IPS-18a (cell line): ENCODE measurements at regions not wholly inside any gene's neighbourhood (a gene's known extent, or its start where the extent isn't known, plus 50 kb on each side); places are given as distances from the start of the nearest gene placed in this dataset.

Experiments
- H3K27ac ChIP-seq: one replicate; pipeline ENCODE4 v1.5.1; 2013; ENCODE audit warnings: low read length
- H3K27me3 ChIP-seq: one replicate; pipeline ENCODE4 v1.6.1; 2013; ENCODE audit warnings: mild to moderate bottlenecking, low read length; ENCODE audit not compliant: control insufficient read depth, insufficient read depth
- H3K36me3 ChIP-seq: one replicate; pipeline ENCODE4 v1.6.1; 2013; ENCODE audit warnings: low read depth, low read length; ENCODE audit not compliant: control insufficient read depth
- H3K4me1 ChIP-seq: one replicate; pipeline ENCODE4 v1.6.1; 2013; ENCODE audit warnings: low read depth, low read length; ENCODE audit not compliant: control insufficient read depth
- H3K4me3 ChIP-seq: one replicate; pipeline ENCODE4 v1.5.1; 2013; ENCODE audit warnings: low read length
- H3K9ac ChIP-seq: one replicate; pipeline ENCODE4 v1.6.1; 2013; ENCODE audit warnings: mild to moderate bottlenecking, low read length, moderate library complexity
- H3K9me3 ChIP-seq: one replicate; pipeline ENCODE4 v1.6.1; 2013; ENCODE audit warnings: low read depth, low read length; ENCODE audit not compliant: control insufficient read depth

GRCh38 chr15:70245932-70246622 lies 148.4 kb upstream of the TLE3 start:
- Histone ChIP-seq H3K9ac (no peak overlapping the region), H3K27ac (no peak overlapping the region), H3K36me3 (no peaks in the 10 kb centered on the region), H3K4me1 (peaks cover 15% of the 10 kb centered on the region), H3K4me3 (no peak overlapping the region), H3K27me3 (no peaks in the 10 kb centered on the region), H3K9me3 (no peaks in the 10 kb centered on the region)

- no peak overlapping the region for H3K9ac ChIP-seq
- no peaks in the 10 kb centered on the region for H3K36me3 ChIP-seq
- no peak overlapping the region for H3K27ac ChIP-seq
- H3K27me3 ChIP-seq = no peaks in the 10 kb centered on the region
- no peaks in the 10 kb centered on the region for H3K9me3 ChIP-seq
- H3K4me3 ChIP-seq = no peak overlapping the region
- H3K4me1 ChIP-seq = peaks cover 15% of the 10 kb centered on the region
Observed at GRCh38 chr15:70244978-70245542, 147.3 kb upstream of the TLE3 start.

DNA sequence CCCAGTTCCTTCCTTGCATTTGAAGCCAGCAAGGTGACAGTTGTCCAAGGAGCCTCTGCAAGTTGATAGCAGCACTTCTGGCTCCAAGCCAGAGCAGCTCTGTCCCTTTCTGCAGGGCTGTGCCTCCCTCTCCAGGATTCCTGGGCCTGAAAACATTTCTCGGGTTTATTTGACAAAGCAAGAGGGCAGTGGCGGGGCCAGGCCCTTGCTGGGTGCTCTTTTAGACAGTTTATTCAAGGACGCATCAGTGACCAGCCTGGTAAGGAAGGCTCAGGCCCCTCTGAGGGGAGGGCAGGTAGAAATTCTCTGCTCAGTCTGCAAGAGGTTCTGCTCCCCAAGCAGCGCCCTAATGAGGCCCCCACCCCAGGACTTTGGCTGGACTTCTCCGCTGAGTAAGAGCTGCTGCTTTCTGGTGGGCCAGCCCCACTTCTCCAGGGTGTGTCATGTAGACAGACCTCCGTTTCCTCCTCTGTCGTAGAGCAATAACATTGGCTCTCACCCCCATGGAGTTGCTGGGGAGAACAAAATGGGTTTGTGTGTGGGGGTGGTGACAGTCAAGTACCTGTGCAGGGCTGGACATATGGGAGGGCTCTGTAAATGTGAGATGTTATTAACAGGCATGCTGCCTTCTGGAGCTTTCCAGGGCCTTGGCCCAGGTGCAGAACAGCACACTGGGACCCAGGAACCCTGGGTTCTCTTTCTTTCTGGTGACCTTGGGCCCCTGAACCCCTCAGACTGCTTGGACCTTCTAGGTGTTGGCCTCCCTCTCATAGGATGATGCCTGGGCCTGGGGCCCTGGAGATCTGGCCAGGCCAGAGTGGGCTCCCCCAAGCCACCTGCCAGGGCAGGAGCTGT lies 146.2 kb upstream of the TLE3 start:
- peaks cover 15% of the 10 kb centered on the region for H3K4me1 ChIP-seq
- no peak overlapping the region for H3K4me3 ChIP-seq
- no peaks in the 10 kb centered on the region for H3K36me3 ChIP-seq
- no peak overlapping the region for H3K27ac ChIP-seq
- H3K27me3 ChIP-seq = no peaks in the 10 kb centered on the region
- H3K9ac ChIP-seq = no peak overlapping the region
- no peaks in the 10 kb centered on the region for H3K9me3 ChIP-seq

DNA sequence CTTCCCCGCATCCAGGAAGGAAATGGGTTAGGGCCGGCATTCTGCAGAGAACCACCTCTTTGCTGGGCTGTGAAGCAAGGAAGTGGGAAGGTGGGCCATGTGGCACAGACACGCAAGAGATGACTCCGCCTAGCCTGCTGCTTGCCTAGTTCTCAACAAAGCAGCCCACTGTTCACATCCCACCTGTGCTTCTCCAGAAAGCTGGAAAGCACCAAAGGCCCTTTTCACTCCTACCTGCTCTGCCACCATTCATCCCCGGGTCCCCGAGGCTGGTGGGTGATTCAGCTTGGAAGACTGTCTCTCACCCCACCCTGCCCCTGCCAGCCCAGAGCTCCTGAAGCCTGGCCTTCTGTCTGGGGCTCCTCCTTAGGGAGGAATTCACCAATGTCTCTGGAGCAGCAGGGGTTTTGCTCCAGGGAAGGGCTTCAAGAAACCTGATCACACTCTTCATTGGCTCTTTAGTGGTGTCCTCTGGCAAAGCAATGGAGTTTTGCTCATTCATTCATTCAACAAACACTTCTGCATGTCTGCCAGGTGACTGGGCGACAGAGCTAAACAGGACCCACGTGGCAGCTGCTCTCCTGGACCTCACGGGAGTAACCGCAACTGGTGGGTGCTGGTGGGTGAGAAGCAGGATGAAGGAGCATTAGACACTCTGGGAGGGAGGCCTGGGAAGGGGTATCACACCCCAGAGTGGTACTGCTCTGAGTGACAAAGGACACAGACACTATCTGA lies 145.4 kb upstream of the TLE3 start:
- Histone ChIP-seq H3K9me3 (no peaks in the 10 kb centered on the region), H3K9ac (no peak overlapping the region), H3K4me1 (peaks cover 11% of the 10 kb centered on the region), H3K4me3 (no peak overlapping the region), H3K27me3 (no peaks in the 10 kb centered on the region), H3K27ac (no peak overlapping the region), H3K36me3 (no peaks in the 10 kb centered on the region)

- Histone ChIP-seq H3K9ac (no peak overlapping the region), H3K27ac (no peak overlapping the region)
Observed at GRCh38 chr15:70241561-70242320, 144.0 kb upstream of the TLE3 start.

DNA sequence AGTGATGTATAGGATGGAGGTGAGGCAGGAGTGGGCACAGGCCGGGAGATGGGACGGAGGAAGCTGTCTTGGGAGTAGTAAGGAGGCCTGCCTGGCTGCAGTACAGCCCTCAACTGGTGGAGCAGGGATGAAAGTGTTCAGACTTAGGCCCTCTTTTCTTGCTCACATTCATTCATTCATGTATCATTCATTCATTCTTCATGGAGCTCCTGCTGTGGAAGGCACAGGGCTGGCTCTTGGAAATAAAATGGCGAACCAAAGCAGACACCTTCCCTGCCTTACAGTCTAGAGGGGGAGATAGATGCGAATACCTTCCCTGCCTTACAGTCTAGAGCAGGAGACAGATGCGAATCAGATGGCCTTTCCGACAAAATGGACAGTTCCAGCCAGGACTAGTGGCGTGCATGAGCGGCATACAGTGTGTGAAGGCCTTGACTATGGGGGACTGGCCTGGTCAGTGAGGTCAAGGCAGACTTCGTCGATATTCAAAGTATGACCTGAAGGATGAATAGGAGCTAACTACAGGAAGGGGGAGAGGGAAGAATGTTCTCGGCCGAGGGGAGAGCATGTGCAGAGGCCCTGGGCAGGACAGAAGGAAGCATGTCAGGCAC lies 143.2 kb upstream of the TLE3 start:
- Histone ChIP-seq H3K9ac (no peak overlapping the region), H3K27me3 (no peaks in the 10 kb centered on the region), H3K27ac (no peak overlapping the region), H3K4me1 (peaks cover 6% of the 10 kb centered on the region), H3K36me3 (no peaks in the 10 kb centered on the region), H3K9me3 (no peaks in the 10 kb centered on the region), H3K4me3 (no peak overlapping the region)

More at GRCh38 chr15:70241561-70242320, 144.0 kb upstream of the TLE3 start:
- H3K4me3 ChIP-seq = no peak overlapping the region
- peaks cover 6% of the 10 kb centered on the region for H3K4me1 ChIP-seq
- H3K9me3 ChIP-seq = no peaks in the 10 kb centered on the region
- H3K27me3 ChIP-seq = no peaks in the 10 kb centered on the region
- H3K36me3 ChIP-seq = no peaks in the 10 kb centered on the region

DNA sequence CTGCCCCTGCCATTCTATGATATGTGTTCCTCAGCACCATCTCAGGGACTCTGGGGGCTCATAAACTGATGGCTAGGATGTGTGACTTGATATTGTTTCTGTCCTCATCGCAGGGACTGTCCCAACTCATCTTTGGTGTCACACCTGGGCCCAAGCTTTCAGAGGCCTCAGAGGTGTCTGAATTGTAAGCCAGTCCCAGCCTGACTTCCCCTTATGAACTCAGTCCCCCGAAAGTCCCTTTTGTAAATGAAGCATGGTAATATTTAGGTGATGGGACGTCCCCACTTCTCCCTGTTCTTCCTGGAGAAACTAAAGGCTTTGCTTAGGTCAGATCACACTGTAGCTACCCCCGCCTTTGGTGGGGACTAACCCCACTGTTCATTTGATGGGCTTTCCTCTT lies 142.4 kb upstream of the TLE3 start:
- no peaks in the 10 kb centered on the region for H3K9me3 ChIP-seq
- H3K9ac ChIP-seq = no peak overlapping the region
- no peak overlapping the region for H3K4me3 ChIP-seq

DNA sequence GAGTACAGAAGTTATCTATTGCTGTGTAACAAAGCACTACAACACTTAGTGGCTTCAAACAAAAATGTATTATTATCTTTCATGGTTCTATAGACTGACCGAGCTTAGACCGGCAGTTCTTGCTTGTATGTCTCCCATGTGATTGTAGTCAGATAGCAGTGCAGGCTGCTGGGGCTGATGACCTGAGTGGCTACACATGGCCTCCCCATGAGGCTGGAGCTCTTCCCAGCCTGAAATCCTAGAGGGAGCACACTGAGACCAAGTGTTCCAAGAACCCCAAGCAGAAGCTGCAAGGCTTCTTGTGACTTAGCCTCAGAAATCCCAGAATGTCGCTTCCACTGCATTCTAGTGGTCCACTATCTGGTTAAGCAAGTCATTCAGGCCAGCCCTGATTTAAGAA lies 141.2 kb upstream of the TLE3 start:
- no peaks in the 10 kb centered on the region for H3K9me3 ChIP-seq

More for the DNA sequence above, 142.4 kb upstream of the TLE3 start:
- Histone ChIP-seq H3K36me3 (no peaks in the 10 kb centered on the region), H3K4me1 (peaks cover 6% of the 10 kb centered on the region), H3K27me3 (no peaks in the 10 kb centered on the region), H3K27ac (no peak overlapping the region)

DNA sequence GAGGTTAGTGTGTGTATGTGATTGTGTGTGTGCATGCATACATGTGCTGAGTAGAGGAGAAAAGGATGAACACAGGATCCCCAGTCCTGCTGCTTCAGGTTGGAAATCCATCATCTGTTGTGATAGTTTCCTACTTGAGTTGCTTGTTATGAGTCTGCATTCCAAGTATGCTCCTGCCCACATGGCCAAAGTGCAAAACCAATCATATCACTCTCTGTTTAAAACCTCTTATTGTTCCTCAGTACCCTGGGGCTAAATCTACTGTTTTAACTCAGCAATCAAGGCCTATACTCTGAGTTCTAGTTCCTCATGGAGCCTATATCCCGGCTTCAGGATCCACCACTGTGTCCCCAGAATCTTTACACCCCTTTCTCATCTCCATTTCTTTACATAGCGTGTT lies 139.9 kb upstream of the TLE3 start:
- no peak overlapping the region for H3K9ac ChIP-seq
- no peaks in the 10 kb centered on the region for H3K36me3 ChIP-seq
- H3K4me3 ChIP-seq = no peak overlapping the region
- no peaks in the 10 kb centered on the region for H3K9me3 ChIP-seq
- H3K4me1 ChIP-seq = no peaks in the 10 kb centered on the region
- H3K27ac ChIP-seq = no peak overlapping the region
- H3K27me3 ChIP-seq = no peaks in the 10 kb centered on the region

More for the DNA sequence above, 141.2 kb upstream of the TLE3 start:
- Histone ChIP-seq H3K9ac (no peak overlapping the region), H3K27ac (no peak overlapping the region), H3K27me3 (no peaks in the 10 kb centered on the region), H3K4me1 (peaks cover 6% of the 10 kb centered on the region), H3K4me3 (no peak overlapping the region), H3K36me3 (no peaks in the 10 kb centered on the region)

- no peaks in the 10 kb centered on the region for H3K9me3 ChIP-seq
- H3K27me3 ChIP-seq = no peaks in the 10 kb centered on the region
- no peaks in the 10 kb centered on the region for H3K36me3 ChIP-seq
- no peak overlapping the region for H3K9ac ChIP-seq
- H3K27ac ChIP-seq = no peak overlapping the region
- no peak overlapping the region for H3K4me3 ChIP-seq
- H3K4me1 ChIP-seq = no peaks in the 10 kb centered on the region
Observed at GRCh38 chr15:70236341-70237086, 138.8 kb upstream of the TLE3 start.
